Kidney (tissue), 13 donors: ENCODE measurements at regions not wholly inside any gene's neighbourhood (a gene's known extent, or its start where the extent isn't known, plus 50 kb on each side); places are given as distances from the start of the nearest gene placed in this dataset.

Source experiments
- DNase-seq, 5 donors: peaks; one replicate each; pipeline ENCODE4 v3.0.0-alpha.2; 2013 to 2020
- FAIRE-seq: peaks from 2 replicates; lab custom pipeline; 2012; peaks lifted over from hg19 to GRCh38; lab: Jason Lieb, UNC
- H3K27ac ChIP-seq, 2 donors: one replicate each; pipeline ENCODE4 v1.7.0; 2013; ENCODE audit warnings: low read depth in 2 of 2, low read length in 2 of 2, inconsistent platforms in 1 of 2
- H3K27me3 ChIP-seq: one replicate; pipeline ENCODE4 v1.7.1; 2013; ENCODE audit warnings: low read length, inconsistent platforms; ENCODE audit not compliant: control insufficient read depth, insufficient read depth
- H3K36me3 ChIP-seq, 3 donors: one replicate each; pipeline versions ENCODE4 v1.7.0 to v1.7.1; 2013; ENCODE audit warnings: low read length in 3 of 3, control low read depth in 1 of 3, inconsistent platforms in 1 of 3; ENCODE audit not compliant: insufficient read depth in 3 of 3, control insufficient read depth in 2 of 3
- H3K4me1 ChIP-seq, 3 donors: one replicate each; pipeline versions ENCODE4 v1.7.0 to v1.7.1; 2013; ENCODE audit warnings: low read length in 3 of 3, inconsistent platforms in 1 of 3, low read depth in 1 of 3; ENCODE audit not compliant: control insufficient read depth in 2 of 3, insufficient read depth in 2 of 3
- H3K4me3 ChIP-seq, 3 donors: one replicate each; pipeline versions ENCODE4 v1.7.0 to v1.8.1; 2013; ENCODE audit warnings: low read length in 3 of 3, control low read depth in 1 of 3, inconsistent platforms in 1 of 3
- H3K9ac ChIP-seq, 3 donors: one replicate each; pipeline versions ENCODE4 v1.7.0 to v1.7.1; 2013; ENCODE audit warnings: low read length in 3 of 3, control low read depth in 1 of 3, inconsistent platforms in 1 of 3
- H3K9me3 ChIP-seq, 3 donors: one replicate each; pipeline versions ENCODE4 v1.7.0 to v1.7.1; 2013; ENCODE audit warnings: low read length in 3 of 3, control low read depth in 1 of 3, inconsistent platforms in 1 of 3; ENCODE audit not compliant: control insufficient read depth in 2 of 3, insufficient read depth in 1 of 3
- CTCF ChIP-seq: IDR thresholded peaks from 3 replicates; pipeline ENCODE4 v1.5.1; 2012; ENCODE audit warnings: mild to moderate bottlenecking, moderate library complexity, borderline replicate concordance; ENCODE audit not compliant: insufficient read depth; ENCODE audit errors: extremely low read depth
- intact Hi-C: fragments of 100-400 bp; cut with DNase I; formaldehyde crosslinking; loops from one replicate; pipeline ENCODE4 v1.11.1; 2022
- donor health status: control.
- donor health status: control.
- donor health status: control.
- donor health status: control.
- donor health status: control.
- donor health status: DM: yes; HTN: yes; CAD: no.
- donor health status: Normal renal cell carcinoma (clear cell type).

DNA sequence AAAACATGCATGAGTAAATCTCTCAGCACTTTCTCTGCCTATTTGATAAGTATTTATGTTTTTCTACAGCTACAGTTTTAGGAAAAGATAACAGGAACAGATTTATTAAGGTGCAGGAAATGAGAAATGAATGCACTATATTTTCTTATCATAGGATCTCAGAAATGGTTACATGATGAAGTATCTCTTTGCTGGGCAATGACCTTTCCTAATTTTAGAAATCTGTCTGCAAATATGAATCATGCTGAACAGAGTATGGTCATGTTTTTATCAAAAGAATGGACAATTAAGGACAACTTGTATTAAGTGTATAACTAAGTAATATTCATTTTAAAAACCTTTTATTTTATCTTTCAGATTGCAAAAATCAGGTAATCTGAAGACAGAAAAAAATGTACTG lies 53.8 kb upstream of the SPPL2A start:
- Histone ChIP-seq H3K9ac (no peak overlapping the region), H3K36me3 (no peaks in the 10 kb centered on the region), H3K4me1 (no peaks in the 10 kb centered on the region), H3K4me3 (no peak overlapping the region), H3K27me3 (no peaks in the 10 kb centered on the region), H3K9me3 (no peaks in the 10 kb centered on the region), H3K27ac (no peak overlapping the region)
- FAIRE-seq (no peak), DNase-seq (no peak)
- intact Hi-C loops: no loop called here
- no peak for TF ChIP-seq CTCF

GRCh38 chr15:50815958-50816590 lies 50.6 kb upstream of the SPPL2A start:
- no peaks in the 10 kb centered on the region for H3K36me3 ChIP-seq
- H3K27me3 ChIP-seq: no peaks in the 10 kb centered on the region
- no peak overlapping the region for H3K9ac ChIP-seq
- no peak for FAIRE-seq
- no peaks in the 10 kb centered on the region for H3K4me1 ChIP-seq
- H3K27ac ChIP-seq: no peak overlapping the region
- no peaks in the 10 kb centered on the region for H3K9me3 ChIP-seq
- no peak for TF ChIP-seq CTCF
- intact Hi-C loops: no loop called here
- H3K4me3 ChIP-seq: no peak overlapping the region
- DNase-seq: no peak
